AG08396 (cell line): ENCODE measurements at regions not wholly inside any gene's neighbourhood (a gene's known extent, or its start where the extent isn't known, plus 50 kb on each side); places are given as distances from the start of the nearest gene placed in this dataset.

ENCODE experiments used
- DNase-seq: peaks from one replicate; pipeline ENCODE4 v3.0.0; 2012; ENCODE audit warnings: low spot score, mixed read lengths

DNA sequence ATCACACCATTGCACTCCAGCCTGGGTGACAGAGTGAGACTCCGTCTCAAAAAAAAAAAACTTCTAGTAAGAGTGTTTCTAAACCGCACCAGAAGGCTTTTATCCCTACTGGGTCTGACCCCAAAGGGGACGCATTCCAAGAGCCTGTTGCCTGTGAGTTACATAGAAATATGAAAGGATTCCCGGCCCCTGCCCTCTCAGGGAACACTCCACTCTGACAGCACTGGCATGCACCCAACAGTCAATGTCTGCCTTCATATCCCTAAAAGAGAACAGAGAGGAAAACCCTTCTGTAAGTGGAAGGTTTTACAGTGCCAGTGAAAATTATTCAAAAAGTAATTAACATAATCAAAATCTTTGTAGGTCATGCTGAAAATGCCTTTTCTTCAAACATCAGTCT lies 117.1 kb upstream of the PTPRT start:
- no peak for DNase-seq

DNA sequence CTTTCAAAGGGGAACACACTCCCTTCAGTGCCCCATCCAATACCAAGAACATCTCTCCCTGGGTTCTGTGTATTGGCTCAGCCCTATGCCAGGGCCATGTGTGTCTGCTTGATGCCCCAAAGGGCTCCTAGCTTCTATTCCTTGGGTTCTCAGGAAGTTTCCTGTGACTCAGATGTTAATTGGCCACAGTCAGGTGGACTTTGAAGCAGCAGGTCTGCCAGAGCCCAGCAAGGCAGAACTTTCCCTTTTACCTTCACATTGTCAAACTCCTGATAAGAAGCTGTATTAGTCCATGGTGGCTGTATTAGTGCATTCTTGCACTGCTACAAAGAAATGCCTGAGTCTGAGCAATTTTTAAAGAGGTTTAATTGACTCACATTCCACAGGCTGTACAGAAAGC lies 116.0 kb upstream of the PTPRT start:
- DNase-seq = no peak

DNA sequence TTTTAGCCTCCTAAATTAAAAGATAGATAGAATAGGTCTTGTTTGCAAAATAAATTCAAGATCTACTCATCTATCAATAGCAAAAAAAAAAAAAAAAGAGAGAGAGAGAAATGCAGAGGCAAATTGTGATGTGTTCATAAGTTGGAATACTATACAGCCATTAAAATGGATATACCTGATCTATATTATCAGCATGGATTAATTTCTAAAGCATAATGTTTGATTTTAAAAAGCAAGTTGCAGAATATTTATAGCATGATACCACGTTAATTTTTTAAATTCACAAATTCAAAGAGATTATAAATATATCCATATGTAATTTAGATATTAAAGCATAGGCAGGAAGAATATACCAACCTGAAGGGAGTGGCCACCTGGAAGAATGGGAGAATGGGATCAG lies 114.9 kb upstream of the PTPRT start:
- DNase-seq = no peak

- DNase-seq = no peak
These were observed 113.2 kb upstream of the PTPRT start for GRCh38 chr20:43302936-43303335.

DNA sequence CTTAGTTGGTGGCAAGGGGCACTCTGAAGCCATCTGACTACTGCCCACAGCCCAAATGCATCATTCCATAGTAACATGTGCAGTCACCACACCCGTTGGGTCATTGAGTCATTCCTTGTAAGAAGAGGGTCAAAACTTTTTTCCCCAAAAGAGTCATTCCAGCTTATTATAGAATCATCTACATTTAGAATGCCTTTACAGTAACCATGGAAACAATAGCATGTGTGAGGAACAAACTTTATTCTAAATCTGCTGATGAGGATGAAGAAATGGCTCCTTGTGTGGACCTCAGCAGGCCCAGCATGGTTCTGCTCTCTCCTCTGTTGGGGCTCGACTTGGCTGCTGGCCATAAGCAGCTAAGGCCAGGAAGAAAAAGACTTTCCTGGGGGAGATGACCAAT lies 111.2 kb upstream of the PTPRT start:
- DNase-seq = no peak

DNA sequence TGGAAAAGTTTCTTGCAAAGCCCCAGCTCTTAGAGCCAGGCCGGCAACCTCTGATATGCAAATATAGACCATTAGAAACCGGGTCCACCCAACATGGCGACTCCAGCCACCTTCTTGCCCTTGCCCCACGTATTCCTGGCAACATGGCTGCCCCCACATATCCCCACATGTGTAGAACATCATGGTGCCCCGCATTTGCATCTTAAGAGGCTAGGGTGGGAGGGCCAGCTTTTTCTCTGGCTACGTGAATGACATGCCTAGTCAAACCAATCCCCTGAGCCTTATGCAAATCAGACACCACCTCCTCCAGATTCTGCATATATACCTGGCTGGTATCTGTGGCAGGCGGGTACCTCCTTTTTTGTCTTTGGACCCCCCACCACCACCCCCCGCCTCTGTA lies 106.1 kb upstream of the PTPRT start:
- no peak for DNase-seq

GRCh38 chr20:43295263-43295662 lies 105.6 kb upstream of the PTPRT start:
- DNase-seq = no peak

- no peak for DNase-seq
These were observed 104.3 kb upstream of the PTPRT start for GRCh38 chr20:43294031-43294430.

DNA sequence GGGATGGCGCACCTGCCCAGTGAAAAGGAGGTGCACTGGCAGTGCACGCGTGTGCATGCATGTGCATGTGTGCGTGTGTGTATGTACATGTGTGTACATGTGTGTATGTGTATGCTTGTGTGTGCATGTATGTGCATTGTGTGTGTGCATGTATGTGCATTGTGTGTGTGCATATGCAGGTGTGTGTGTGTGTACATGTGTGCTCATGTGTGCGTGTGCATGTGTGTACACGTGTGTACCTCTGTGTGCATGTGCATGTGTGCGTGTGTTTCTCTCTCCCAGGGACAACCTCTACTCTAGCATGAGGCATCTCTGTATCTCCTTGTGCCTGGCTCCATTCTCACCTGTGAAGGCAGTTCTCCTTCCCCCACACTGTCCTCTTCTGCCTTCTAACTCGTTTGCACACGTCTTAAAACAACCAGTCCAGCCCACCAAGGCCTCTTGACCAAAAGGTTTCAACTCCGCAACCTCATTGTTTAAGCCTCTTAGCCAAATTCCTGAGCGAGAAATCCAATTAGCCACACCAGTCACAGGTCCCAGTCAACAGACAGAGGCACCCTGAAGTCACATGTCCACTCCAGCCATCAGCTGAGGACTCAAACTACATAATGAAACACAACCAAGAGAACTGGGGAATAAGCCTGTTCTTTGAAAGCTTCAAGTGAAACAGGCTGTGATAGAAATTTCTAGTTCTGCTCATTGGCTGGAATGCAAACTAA lies 103.5 kb upstream of the PTPRT start:
- DNase-seq = no peak

- no peak for DNase-seq
These were observed 102.5 kb upstream of the PTPRT start for GRCh38 chr20:43292222-43292621.

DNA sequence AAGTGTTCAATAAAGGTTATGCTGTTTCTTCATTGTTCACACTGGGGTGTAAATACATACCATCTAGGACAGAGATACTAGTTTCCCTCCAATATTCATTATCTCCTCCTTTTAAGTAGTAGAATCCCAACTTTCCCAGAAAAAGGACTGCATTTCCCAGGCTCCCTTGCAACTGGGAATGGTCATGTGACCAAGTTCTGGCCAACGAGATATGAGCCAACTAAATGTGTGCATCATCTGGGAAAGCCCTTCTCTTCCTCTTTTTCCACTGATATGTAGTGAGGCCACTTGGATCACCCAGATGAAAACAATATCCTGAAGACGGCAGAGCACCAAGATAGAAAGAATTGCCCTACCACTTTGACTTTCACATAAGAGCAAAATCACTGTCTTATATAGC lies 97.9 kb upstream of the PTPRT start:
- DNase-seq = no peak

DNA sequence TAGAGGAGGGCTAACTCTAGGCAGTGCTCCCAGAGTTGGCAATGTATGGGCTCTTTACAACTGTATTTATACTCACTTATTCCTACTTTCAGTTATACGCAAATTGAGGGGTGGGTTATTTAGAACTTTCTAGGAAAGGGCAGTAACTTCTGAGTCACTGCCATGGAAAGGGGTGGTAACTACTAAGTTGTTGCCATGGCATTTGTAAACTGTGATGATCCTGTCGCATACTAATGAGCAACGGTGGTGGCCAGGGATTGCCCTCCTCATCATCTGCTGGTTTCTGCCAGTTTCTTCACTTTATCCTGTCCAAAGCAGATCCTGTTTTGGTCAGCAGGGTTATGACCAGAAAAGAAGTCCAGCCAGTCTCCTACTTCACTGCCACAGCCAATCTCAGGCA lies 95.5 kb upstream of the PTPRT start:
- DNase-seq = no peak

GRCh38 chr20:43284486-43284885 lies 94.8 kb upstream of the PTPRT start:
- no peak for DNase-seq

- DNase-seq = no peak
These were observed 93.4 kb upstream of the PTPRT start for GRCh38 chr20:43283126-43283525.

DNA sequence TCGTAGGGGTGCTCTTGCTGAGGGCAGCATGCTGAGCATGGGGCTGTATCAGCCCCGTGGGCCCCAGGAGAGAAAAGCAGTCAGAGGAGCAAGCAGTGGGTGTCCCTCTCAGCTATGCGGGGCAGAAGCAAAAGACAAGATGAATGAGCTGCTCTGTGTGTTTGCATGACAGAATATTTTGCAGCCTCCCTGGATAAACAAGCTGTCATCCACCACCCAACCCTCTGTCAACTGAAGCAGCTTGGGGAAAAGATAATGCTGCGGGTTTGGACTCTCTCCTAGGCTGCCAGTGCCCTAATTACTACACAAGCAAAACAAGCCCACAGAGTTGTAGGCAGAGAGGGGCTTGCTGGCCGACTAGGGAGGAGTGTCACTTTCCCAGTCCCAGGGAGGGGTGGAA lies 82.3 kb upstream of the PTPRT start:
- DNase-seq = no peak

DNA sequence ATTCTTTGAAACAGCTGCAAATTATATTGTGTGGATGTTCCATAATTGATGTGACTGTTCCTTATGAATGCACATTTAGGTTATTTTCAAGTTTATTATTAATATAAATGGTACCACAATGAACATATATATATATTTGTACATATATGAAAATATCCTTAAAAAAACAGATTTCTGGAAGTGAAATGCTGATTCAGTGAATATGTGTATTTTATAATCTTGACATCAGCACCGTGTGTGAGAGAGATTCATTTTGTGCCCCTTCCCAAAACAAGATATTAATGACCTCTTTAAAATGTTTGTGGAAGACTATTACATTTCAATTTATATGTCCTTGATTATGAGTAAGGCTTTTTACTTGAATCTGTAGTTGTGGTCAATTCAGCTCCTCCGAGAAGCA lies 75.7 kb upstream of the PTPRT start:
- no peak for DNase-seq

DNA sequence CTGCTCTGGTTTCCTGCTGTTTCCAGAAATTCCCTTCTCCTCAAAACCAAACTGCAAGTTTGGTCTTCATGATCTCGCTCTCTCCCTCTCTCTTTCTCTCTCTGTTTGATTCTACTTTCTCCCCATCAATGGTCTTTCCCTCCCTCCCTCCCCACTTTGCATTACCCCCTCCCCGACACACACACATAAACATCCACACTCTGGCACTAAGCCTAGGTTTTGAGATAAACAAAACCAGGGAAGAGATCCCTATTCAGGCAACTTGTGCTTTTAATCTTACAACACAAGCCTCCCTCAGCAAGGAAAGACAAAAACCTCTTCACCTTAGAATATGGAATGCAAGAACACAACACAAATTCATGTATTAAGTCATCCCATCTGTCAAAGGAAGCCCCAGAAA lies 73.5 kb upstream of the PTPRT start:
- DNase-seq = no peak

DNA sequence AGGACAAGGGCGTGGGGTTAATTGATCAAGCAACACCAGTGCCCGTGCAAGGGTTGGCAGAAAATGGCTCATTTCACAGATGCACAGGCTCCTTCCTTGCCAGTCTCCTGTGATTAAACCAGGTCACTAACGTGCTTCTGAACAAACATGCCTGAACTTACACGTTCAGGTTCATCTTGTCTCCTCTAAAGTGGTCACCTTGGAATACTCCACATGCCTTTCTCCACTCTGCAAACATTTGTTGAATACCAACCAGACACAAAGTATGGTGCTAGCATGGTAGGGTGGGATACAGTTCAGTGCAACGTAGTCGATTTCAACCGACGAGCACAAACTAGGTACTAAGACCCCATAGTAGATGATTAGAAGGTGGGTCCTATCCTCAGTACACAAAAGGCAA lies 72.6 kb upstream of the PTPRT start:
- DNase-seq = no peak

- no peak for DNase-seq
These were observed 66.2 kb upstream of the PTPRT start for GRCh38 chr20:43255877-43256276.

GRCh38 chr20:43252761-43253160 lies 63.1 kb upstream of the PTPRT start:
- DNase-seq = no peak

GRCh38 chr20:43248341-43248740 lies 58.6 kb upstream of the PTPRT start:
- DNase-seq = no peak

- no peak for DNase-seq
These were observed 57.7 kb upstream of the PTPRT start for GRCh38 chr20:43247361-43247760.

- no peak for DNase-seq
These were observed 54.9 kb upstream of the PTPRT start for GRCh38 chr20:43244647-43245046.

- DNase-seq = no peak
These were observed 54.1 kb upstream of the PTPRT start for GRCh38 chr20:43243672-43244269.
